ENCODE measurements at regions not wholly inside any gene's neighbourhood (a gene's known extent, or its start where the extent isn't known, plus 50 kb on each side); places are given as distances from the start of the nearest gene placed in this dataset.
"Not testable (repeated sequence)": the region's sequence is repeated elsewhere in the genome, so short reads cannot be mapped to it uniquely, and the experiment has no call there.

- FAIRE-seq (no peak), DNase-seq (ENCODE audit: insufficient read length, low spot score) (no peak)
- TF ChIP-seq POU2F2 (IDR thresholded peaks at IDR 0.05; ENCODE audit: low read depth, low read length) = no peak
- no peak for TF ChIP-seq PAX5 (IDR thresholded peaks at IDR 0.05; ENCODE audit: insufficient read depth, low read length, severe bottlenecking)
- TF ChIP-seq TAF1 (IDR thresholded peaks at IDR 0.05; ENCODE audit: low read depth, low read length) = no peak
- no peak for TF ChIP-seq POLR2AphosphoS5 (IDR thresholded peaks at IDR 0.05; ENCODE audit: low read depth, low read length)
- TF ChIP-seq POLR2A (IDR thresholded peaks at IDR 0.05; ENCODE audit: low read depth, low read length) = no peak
- no peak for TF ChIP-seq SPI1 (IDR thresholded peaks at IDR 0.05; ENCODE audit: low read depth, low read length)
Observed at GRCh38 chr5:21424907-21425306, 1428.2 kb downstream of the CDH12 start.

DNA sequence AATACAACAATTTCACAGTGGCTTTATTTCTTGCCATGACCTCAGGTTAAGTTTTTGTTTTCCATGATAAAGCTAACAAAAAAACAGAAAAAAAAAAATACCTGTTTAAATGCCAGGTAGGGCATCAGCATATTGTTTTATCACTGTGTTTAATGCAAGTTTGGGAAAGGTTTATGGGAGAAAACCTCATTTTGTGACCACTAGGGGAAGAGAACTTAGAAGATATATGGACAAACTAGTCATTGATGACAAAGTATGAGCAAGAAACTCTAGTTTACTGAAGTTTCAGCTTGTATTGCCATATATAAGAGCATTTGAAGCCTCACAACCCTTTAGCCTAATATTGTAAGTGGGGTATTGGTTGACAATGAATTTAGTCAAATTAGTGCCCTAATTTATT is 1431.4 kb upstream of the CDH18 start:
- no peak for DNase-seq (ENCODE audit: insufficient read length, low spot score)
- FAIRE-seq = no peak
- TF ChIP-seq TAF1 (IDR thresholded peaks at IDR 0.05; ENCODE audit: low read depth, low read length) = no peak
- TF ChIP-seq POLR2AphosphoS5 (IDR thresholded peaks at IDR 0.05; ENCODE audit: low read depth, low read length) = no peak
- TF ChIP-seq PAX5 (IDR thresholded peaks at IDR 0.05; ENCODE audit: insufficient read depth, low read length, severe bottlenecking) = no peak
- no peak for TF ChIP-seq POLR2A (IDR thresholded peaks at IDR 0.05; ENCODE audit: low read depth, low read length)
- TF ChIP-seq SPI1 (IDR thresholded peaks at IDR 0.05; ENCODE audit: low read depth, low read length) = no peak
- TF ChIP-seq POU2F2 (IDR thresholded peaks at IDR 0.05; ENCODE audit: low read depth, low read length) = no peak

- DNase-seq (ENCODE audit: insufficient read length, low spot score); FAIRE-seq: not testable (repeated sequence)
Observed at GRCh38 chr5:21402089-21402488, 1414.1 kb upstream of the CDH18 start.

GRCh38 chr5:21398511-21398910 is 1410.5 kb upstream of the CDH18 start:
- DNase-seq (ENCODE audit: insufficient read length, low spot score) (no peak), FAIRE-seq (no peak)
- TF ChIP-seq POLR2A (IDR thresholded peaks at IDR 0.05; ENCODE audit: low read depth, low read length) (no peak), POU2F2 (IDR thresholded peaks at IDR 0.05; ENCODE audit: low read depth, low read length) (no peak), TAF1 (IDR thresholded peaks at IDR 0.05; ENCODE audit: low read depth, low read length) (no peak), PAX5 (IDR thresholded peaks at IDR 0.05; ENCODE audit: insufficient read depth, low read length, severe bottlenecking) (no peak), POLR2AphosphoS5 (IDR thresholded peaks at IDR 0.05; ENCODE audit: low read depth, low read length) (no peak), SPI1 (IDR thresholded peaks at IDR 0.05; ENCODE audit: low read depth, low read length) (no peak)

GRCh38 chr5:21397693-21398092 is 1409.7 kb upstream of the CDH18 start:
- no peak for TF ChIP-seq PAX5 (IDR thresholded peaks at IDR 0.05; ENCODE audit: insufficient read depth, low read length, severe bottlenecking)
- TF ChIP-seq POU2F2 (IDR thresholded peaks at IDR 0.05; ENCODE audit: low read depth, low read length) = no peak
- no peak for TF ChIP-seq POLR2A (IDR thresholded peaks at IDR 0.05; ENCODE audit: low read depth, low read length)
- TF ChIP-seq TAF1 (IDR thresholded peaks at IDR 0.05; ENCODE audit: low read depth, low read length) = no peak
- no peak for TF ChIP-seq POLR2AphosphoS5 (IDR thresholded peaks at IDR 0.05; ENCODE audit: low read depth, low read length)
- TF ChIP-seq SPI1 (IDR thresholded peaks at IDR 0.05; ENCODE audit: low read depth, low read length) = no peak
- FAIRE-seq (no peak), DNase-seq (ENCODE audit: insufficient read length, low spot score) (no peak)

GRCh38 chr5:21391506-21391905 is 1403.5 kb upstream of the CDH18 start:
- DNase-seq (ENCODE audit: insufficient read length, low spot score) (no peak), FAIRE-seq (no peak)
- no peak for TF ChIP-seq POLR2AphosphoS5 (IDR thresholded peaks at IDR 0.05; ENCODE audit: low read depth, low read length)
- no peak for TF ChIP-seq POLR2A (IDR thresholded peaks at IDR 0.05; ENCODE audit: low read depth, low read length)
- no peak for TF ChIP-seq TAF1 (IDR thresholded peaks at IDR 0.05; ENCODE audit: low read depth, low read length)
- no peak for TF ChIP-seq PAX5 (IDR thresholded peaks at IDR 0.05; ENCODE audit: insufficient read depth, low read length, severe bottlenecking)
- no peak for TF ChIP-seq POU2F2 (IDR thresholded peaks at IDR 0.05; ENCODE audit: low read depth, low read length)
- no peak for TF ChIP-seq SPI1 (IDR thresholded peaks at IDR 0.05; ENCODE audit: low read depth, low read length)

DNA sequence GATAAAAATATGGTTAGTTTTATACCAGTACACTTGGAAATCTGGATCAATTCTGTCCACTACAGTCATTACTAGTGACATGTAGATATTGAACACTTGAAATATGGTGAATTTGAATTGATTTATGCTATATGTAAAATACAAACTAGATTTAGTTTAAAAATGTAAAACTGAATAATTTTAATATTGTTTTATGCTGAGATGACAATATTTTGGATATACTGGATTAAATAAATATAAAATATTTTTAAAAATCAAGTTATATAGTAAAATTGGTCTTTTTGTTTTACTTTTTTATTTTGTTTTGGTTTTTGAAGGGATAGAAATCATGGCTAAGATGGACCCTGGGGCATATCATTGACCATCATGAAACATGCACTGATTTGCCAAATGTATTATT is 1372.8 kb upstream of the CDH18 start:
- not testable (repeated sequence) for DNase-seq (ENCODE audit: insufficient read length, low spot score); FAIRE-seq

DNA sequence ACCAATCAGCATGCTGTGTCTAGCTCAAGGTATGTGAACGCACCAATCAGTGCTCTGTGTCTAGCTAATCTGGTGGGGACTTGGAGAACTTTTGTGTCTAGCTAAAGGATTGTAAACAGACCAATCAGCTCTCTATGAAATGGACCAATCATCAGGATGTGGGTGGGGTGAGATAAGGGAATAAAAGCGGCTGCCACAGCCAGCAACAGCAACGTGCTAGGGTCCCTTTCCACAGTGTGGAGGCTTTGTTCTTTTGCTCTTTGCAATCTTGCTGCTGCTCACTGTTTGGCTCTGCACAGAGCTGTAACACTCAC is 1353.9 kb upstream of the CDH18 start:
- FAIRE-seq; DNase-seq (ENCODE audit: insufficient read length, low spot score): not testable (repeated sequence)

GRCh38 chr5:21341203-21341947 is 1353.4 kb upstream of the CDH18 start:
- not testable (repeated sequence) for FAIRE-seq; DNase-seq (ENCODE audit: insufficient read length, low spot score)

DNA sequence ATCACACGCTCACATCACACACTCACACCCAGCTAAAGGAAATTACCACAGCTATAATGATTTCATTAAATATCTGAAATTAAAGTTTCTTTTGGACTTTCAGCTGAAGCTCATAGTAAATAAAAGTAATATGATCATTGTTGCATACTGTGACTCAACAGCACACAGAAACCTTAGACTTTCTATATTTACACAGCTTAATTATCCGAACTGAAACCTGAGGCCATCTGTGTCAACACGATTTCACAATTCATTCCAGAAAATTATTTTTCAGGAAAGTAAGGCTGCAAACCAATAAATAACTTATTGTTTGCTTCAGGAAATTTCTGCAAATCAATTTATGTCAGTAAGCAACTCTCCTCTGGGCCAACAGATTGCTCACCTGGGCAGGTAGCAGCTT is 1352.2 kb upstream of the CDH18 start:
- not testable (repeated sequence) for DNase-seq (ENCODE audit: insufficient read length, low spot score); FAIRE-seq

DNA sequence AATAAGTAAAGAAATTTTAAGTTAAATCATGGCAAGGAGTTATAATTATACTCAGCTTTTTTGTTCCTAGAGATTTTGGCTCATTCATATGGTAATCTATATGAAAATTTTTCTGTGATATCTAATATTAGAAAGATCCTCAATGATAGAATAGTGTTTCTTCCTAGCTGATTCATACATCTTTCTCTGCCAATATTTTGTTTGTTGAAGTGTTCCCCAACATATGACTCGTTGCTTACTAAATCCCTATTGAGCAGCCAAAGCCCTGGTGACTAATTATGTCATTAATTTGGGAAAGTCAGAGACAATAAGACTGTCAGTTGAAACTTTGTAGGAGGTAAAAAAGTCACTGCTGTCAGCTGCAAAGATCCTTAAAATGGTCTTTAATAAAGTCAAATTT is 1348.5 kb upstream of the CDH18 start:
- not testable (repeated sequence) for FAIRE-seq; DNase-seq (ENCODE audit: insufficient read length, low spot score)

GRCh38 chr5:21315376-21315775 is 1327.4 kb upstream of the CDH18 start:
- DNase-seq (ENCODE audit: insufficient read length, low spot score); FAIRE-seq: not testable (repeated sequence)

- not testable (repeated sequence) for DNase-seq (ENCODE audit: insufficient read length, low spot score); FAIRE-seq
Observed at GRCh38 chr5:21301205-21301604, 1313.2 kb upstream of the CDH18 start.

DNA sequence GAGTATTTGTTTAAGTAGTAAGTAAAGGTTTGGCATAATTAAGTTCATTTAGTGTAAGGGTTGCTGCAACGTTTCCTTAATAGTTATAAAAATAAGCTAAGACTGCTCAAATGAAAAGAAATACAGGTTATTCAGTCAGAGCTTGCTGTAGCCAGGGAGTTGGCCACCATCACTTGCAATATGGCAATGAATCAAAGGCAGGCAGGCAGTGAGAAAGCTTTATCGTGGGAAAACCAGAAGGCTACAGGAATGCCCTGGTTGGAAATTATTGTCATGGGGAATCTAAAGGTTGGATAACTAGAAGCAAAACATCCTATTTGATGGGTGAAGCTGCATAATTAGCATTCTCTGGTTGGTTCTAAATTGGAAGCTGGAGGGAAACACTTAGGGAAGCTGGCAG is 1286.4 kb upstream of the CDH18 start:
- FAIRE-seq; DNase-seq (ENCODE audit: insufficient read length, low spot score): not testable (repeated sequence)

All from GM12891 (cell line).